DND-41 (cell line): ENCODE measurements at regions not wholly inside any gene's neighbourhood (a gene's known extent, or its start where the extent isn't known, plus 50 kb on each side); places are given as distances from the start of the nearest gene placed in this dataset.

Source experiments
- ATAC-seq: fragments of 200-7000 bp; cut with Tn5 transposase; 3 replicates; pipeline ENCODE4 v1.9.1; 2021; ENCODE audit warnings: low read depth; ENCODE audit not compliant: insufficient read depth
- DNase-seq: peaks from one replicate; pipeline ENCODE4 v3.0.0-alpha.2; 2020
- H2AFZ ChIP-seq: 2 replicates; pipeline ENCODE4 v1.6.0; 2012; ENCODE audit warnings: low read depth, low read length
- H3K27ac ChIP-seq: 2 replicates; pipeline ENCODE4 v1.5.1; 2012; ENCODE audit warnings: low read length, inconsistent platforms
- H3K27me3 ChIP-seq: fragments of 200-600 bp; sonication (generic); 2 replicates; pipeline ENCODE4 v1.6.0; 2012; ENCODE audit warnings: low read length, mild to moderate bottlenecking, inconsistent platforms; ENCODE audit not compliant: insufficient read depth, poor library complexity
- H3K36me3 ChIP-seq: 2 replicates; pipeline ENCODE4 v1.5.1; 2012; ENCODE audit warnings: low read length, inconsistent platforms; ENCODE audit not compliant: insufficient read depth
- H3K4me1 ChIP-seq: 2 replicates; pipeline ENCODE4 v1.5.1; 2012; ENCODE audit warnings: mild to moderate bottlenecking, low read length; ENCODE audit not compliant: insufficient read depth
- H3K4me2 ChIP-seq: 2 replicates; pipeline ENCODE4 v1.6.0; 2012; ENCODE audit warnings: mild to moderate bottlenecking, moderate library complexity, low read length, inconsistent platforms; ENCODE audit not compliant: insufficient read depth
- H3K4me3 ChIP-seq, 2 experiments: fragments of 200-600 bp in 1 of 2; shearing (Covaris generic) in 1 of 2; 2 replicates each; pipeline ENCODE4 v1.5.1; 2012 to 2016; ENCODE audit warnings: inconsistent platforms in 2 of 2, low read length in 2 of 2, mild to moderate bottlenecking in 2 of 2, low read depth in 1 of 2, moderate library complexity in 1 of 2
- H3K79me2 ChIP-seq: 2 replicates; pipeline ENCODE4 v1.6.0; 2012; ENCODE audit warnings: low read length, inconsistent platforms; ENCODE audit not compliant: insufficient read depth
- H3K9ac ChIP-seq: 2 replicates; pipeline ENCODE4 v1.6.0; 2012; ENCODE audit warnings: low read depth, mild to moderate bottlenecking, inconsistent platforms, low read length, moderate library complexity
- H3K9me3 ChIP-seq: 2 replicates; pipeline ENCODE4 v1.5.1; 2012; ENCODE audit warnings: low read length, moderate library complexity, mild to moderate bottlenecking, inconsistent platforms; ENCODE audit not compliant: insufficient read depth, severe bottlenecking
- H4K20me1 ChIP-seq: 2 replicates; pipeline ENCODE4 v1.6.0; 2012; ENCODE audit warnings: low read length; ENCODE audit not compliant: insufficient read depth
- CTCF ChIP-seq: IDR thresholded peaks from 2 replicates; pipeline ENCODE4 v1.5.1; 2012; ENCODE audit warnings: borderline replicate concordance, low read length, moderate library complexity, mild to moderate bottlenecking; ENCODE audit not compliant: poor library complexity, severe bottlenecking; ENCODE audit errors: extremely low read depth
- EZH2 ChIP-seq: IDR thresholded peaks from 3 replicates; pipeline ENCODE4 v1.6.1; 2012; ENCODE audit warnings: borderline replicate concordance, low read depth, mild to moderate bottlenecking, moderate library complexity, low read length, inconsistent platforms; ENCODE audit not compliant: severe bottlenecking

- Histone ChIP-seq H3K4me2 (no peak overlapping the region), H3K4me1 (no peaks in the 10 kb centered on the region), H3K27ac (no peak overlapping the region), H3K36me3 (no peaks in the 10 kb centered on the region), H3K79me2 (no peaks in the 10 kb centered on the region), H3K9me3 (no peaks in the 10 kb centered on the region), H3K4me3 (no peak overlapping the region), H2AFZ (no peak overlapping the region), H3K27me3 (no peaks in the 10 kb centered on the region), H4K20me1 (no peaks in the 10 kb centered on the region), H3K9ac (no peak overlapping the region)
- DNase-seq (no peak), ATAC-seq (no peak)
- TF ChIP-seq EZH2: no peak
- TF ChIP-seq CTCF: no peak
These were observed 61.4 kb downstream of the TM2D3 start for GRCh38 chr15:101590785-101591184.

GRCh38 chr15:101583284-101583683 lies 68.9 kb downstream of the TM2D3 start:
- H3K4me3 ChIP-seq: no peak overlapping the region
- DNase-seq (no peak), ATAC-seq (no peak)
- H2AFZ ChIP-seq: no peak overlapping the region
- no peaks in the 10 kb centered on the region for H3K4me1 ChIP-seq
- H3K4me2 ChIP-seq: no peak overlapping the region
- no peaks in the 10 kb centered on the region for H3K27me3 ChIP-seq
- no peaks in the 10 kb centered on the region for H4K20me1 ChIP-seq
- no peaks in the 10 kb centered on the region for H3K36me3 ChIP-seq
- TF ChIP-seq CTCF: no peak
- TF ChIP-seq EZH2: no peak
- H3K27ac ChIP-seq: no peak overlapping the region
- H3K9me3 ChIP-seq: no peaks in the 10 kb centered on the region
- no peak overlapping the region for H3K9ac ChIP-seq
- H3K79me2 ChIP-seq: no peaks in the 10 kb centered on the region

GRCh38 chr15:101580431-101580830 lies 71.8 kb downstream of the TM2D3 start:
- Histone ChIP-seq H3K9ac (no peak overlapping the region), H2AFZ (no peak overlapping the region), H3K36me3 (no peaks in the 10 kb centered on the region), H3K4me3 (no peak overlapping the region), H3K4me1 (no peaks in the 10 kb centered on the region), H3K79me2 (no peaks in the 10 kb centered on the region), H3K9me3 (no peaks in the 10 kb centered on the region), H3K27ac (no peak overlapping the region), H4K20me1 (no peaks in the 10 kb centered on the region), H3K4me2 (no peak overlapping the region), H3K27me3 (no peaks in the 10 kb centered on the region)
- no peak for DNase-seq
- ATAC-seq: no peak
- TF ChIP-seq CTCF: no peak

GRCh38 chr15:101579631-101580163 lies 72.5 kb downstream of the TM2D3 start:
- DNase-seq: no peak

More at GRCh38 chr15:101579631-101580163, 72.5 kb downstream of the TM2D3 start:
- H3K9ac ChIP-seq: no peak overlapping the region
- H3K4me1 ChIP-seq: no peaks in the 10 kb centered on the region
- H4K20me1 ChIP-seq: no peaks in the 10 kb centered on the region
- H3K27me3 ChIP-seq: no peaks in the 10 kb centered on the region
- H2AFZ ChIP-seq: no peak overlapping the region
- no peak overlapping the region for H3K27ac ChIP-seq
- H3K4me2 ChIP-seq: no peak overlapping the region
- TF ChIP-seq EZH2 (no peak), CTCF (no peak)
- H3K79me2 ChIP-seq: no peaks in the 10 kb centered on the region
- H3K4me3 ChIP-seq: no peak overlapping the region
- no peak for ATAC-seq
- H3K36me3 ChIP-seq: no peaks in the 10 kb centered on the region
- no peaks in the 10 kb centered on the region for H3K9me3 ChIP-seq
